ENCODE measurements at regions not wholly inside any gene's neighbourhood (a gene's known extent, or its start where the extent isn't known, plus 50 kb on each side); places are given as distances from the start of the nearest gene placed in this dataset.

DNA sequence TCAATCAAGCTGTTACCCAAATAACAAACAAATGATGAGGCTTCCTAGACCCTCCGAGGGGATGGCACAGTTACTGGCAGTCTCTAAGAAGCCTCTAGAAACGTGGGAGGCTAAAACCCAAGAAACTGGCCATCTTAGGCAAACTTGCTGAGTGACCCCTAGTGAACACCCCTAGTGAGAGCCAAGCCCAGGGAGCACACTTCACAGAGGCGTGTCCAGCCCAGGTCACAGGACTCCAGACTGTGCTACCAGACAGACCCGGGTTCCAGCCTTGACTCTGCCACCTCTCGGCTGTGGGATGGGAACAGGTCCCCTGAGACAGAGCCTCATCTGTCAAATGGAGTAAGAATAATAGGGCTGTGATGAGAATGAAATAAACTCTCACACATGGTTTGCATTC lies 83.5 kb upstream of the ASAP2 start:
- CTCF ChIA-PET: no interaction called here
- Mint-ChIP-seq H3K9me3 (ENCODE audit: low read depth) (peaks cover 3% of the 10 kb centered on the region), H3K27ac (no peak overlapping the region), H3K4me3 (no peak overlapping the region), H3K36me3 (no peaks in the 10 kb centered on the region), H3K27me3 (peaks cover 3% of the 10 kb centered on the region), H3K4me1 (no peaks in the 10 kb centered on the region)
- DNase-seq: no peak
- no peak for ATAC-seq

GRCh38 chr2:9122367-9122766 lies 84.2 kb upstream of the ASAP2 start:
- CTCF ChIA-PET: no interaction called here
- Mint-ChIP-seq H3K9me3 (ENCODE audit: low read depth) (peaks cover 3% of the 10 kb centered on the region), H3K27ac (no peak overlapping the region), H3K4me1 (no peaks in the 10 kb centered on the region), H3K4me3 (no peak overlapping the region), H3K27me3 (peaks cover 3% of the 10 kb centered on the region), H3K36me3 (no peaks in the 10 kb centered on the region)
- DNase-seq (no peak), ATAC-seq (no peak)

- Mint-ChIP-seq H3K4me3 (no peak overlapping the region), H3K36me3 (no peaks in the 10 kb centered on the region), H3K9me3 (ENCODE audit: low read depth) (no peaks in the 10 kb centered on the region), H3K27ac (no peak overlapping the region), H3K4me1 (no peaks in the 10 kb centered on the region), H3K27me3 (peaks cover 3% of the 10 kb centered on the region)
- ATAC-seq (no peak), DNase-seq (no peak)
- CTCF ChIA-PET: interaction anchor here (0.5 kb wide), 1 partner anchor 1915 kb away, joined by 4 read pairs; no protein-coding TSS in a partner anchor
These were observed 88.1 kb upstream of the ASAP2 start for GRCh38 chr2:9118383-9118960.

DNA sequence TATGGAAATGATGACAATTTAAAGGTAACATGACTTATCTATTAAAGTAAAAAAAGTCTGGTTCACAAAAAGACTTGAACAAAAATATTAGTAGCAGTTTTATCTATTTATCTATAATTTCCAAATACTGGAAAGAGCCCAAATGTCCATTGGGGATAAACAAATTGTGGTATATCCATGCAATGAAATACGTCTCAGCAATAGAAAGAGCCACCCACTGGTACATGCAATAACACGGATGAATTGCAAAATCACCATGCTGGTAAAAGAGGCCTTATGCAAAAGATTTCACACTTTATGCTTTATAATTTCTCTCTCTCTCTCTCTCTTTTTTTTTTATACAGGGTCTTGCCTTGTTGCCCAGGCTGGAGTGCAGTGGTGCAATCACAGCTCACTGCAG lies 91.4 kb upstream of the ASAP2 start:
- H3K4me3 Mint-ChIP-seq: no peak overlapping the region
- H3K36me3 Mint-ChIP-seq: no peaks in the 10 kb centered on the region
- H3K27ac Mint-ChIP-seq: no peak overlapping the region
- no peaks in the 10 kb centered on the region for H3K4me1 Mint-ChIP-seq
- CTCF ChIA-PET: no interaction called here
- H3K27me3 Mint-ChIP-seq: peaks cover 3% of the 10 kb centered on the region
- no peak for ATAC-seq
- DNase-seq: no peak
- no peaks in the 10 kb centered on the region for H3K9me3 Mint-ChIP-seq (ENCODE audit: low read depth)

- Mint-ChIP-seq H3K27me3 (peaks cover 3% of the 10 kb centered on the region), H3K27ac (no peak overlapping the region), H3K9me3 (ENCODE audit: low read depth) (no peaks in the 10 kb centered on the region), H3K36me3 (no peaks in the 10 kb centered on the region), H3K4me1 (no peaks in the 10 kb centered on the region), H3K4me3 (no peak overlapping the region)
- DNase-seq: no peak
- CTCF ChIA-PET: no interaction called here
- no peak for ATAC-seq
These were observed 92.2 kb upstream of the ASAP2 start for GRCh38 chr2:9114458-9114857.

DNA sequence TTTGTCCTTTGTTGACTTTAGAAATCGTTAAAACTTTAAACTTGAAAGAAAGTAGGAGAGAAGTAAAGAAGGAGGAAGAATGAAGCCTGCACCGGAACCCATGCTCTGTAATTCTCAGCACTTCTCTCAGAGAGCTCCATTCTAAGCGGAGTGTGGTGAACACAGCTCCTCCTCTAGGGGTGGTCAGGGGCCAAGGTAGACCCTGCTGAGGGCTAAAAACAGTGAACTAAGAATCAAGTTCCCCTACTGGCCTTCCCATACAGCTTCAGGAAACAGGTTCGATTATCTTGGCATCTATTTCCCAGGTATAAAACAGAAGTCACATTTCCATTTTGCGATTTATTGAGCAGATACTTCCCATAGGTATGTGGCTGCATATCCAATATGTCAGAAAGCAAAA lies 92.7 kb upstream of the ASAP2 start:
- H3K36me3 Mint-ChIP-seq: no peaks in the 10 kb centered on the region
- CTCF ChIA-PET: no interaction called here

DNA sequence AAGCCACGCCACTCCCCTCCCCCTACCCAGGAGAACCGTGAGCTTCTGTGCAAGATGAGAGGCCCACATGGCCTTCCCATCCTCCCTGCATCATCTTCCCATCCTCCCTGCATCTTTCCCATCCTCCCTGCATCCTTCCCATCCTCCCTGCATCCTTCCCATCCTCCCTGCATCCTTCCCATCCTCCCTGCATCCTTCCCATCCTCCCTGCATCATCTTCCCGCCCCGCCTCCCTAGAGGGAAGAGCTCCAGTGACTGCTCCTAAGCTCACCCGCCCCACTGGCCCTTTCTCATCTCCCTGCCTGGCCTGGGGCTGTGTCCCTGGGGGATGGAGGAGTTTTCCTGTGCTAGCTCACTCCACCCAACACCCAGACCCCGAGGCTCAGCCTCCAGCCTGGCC lies 93.3 kb upstream of the ASAP2 start:
- no peak overlapping the region for H3K4me3 Mint-ChIP-seq
- H3K27ac Mint-ChIP-seq: no peak overlapping the region
- CTCF ChIA-PET: no interaction called here
- no peaks in the 10 kb centered on the region for H3K36me3 Mint-ChIP-seq
- H3K9me3 Mint-ChIP-seq (ENCODE audit: low read depth): no peaks in the 10 kb centered on the region
- no peak for ATAC-seq
- no peaks in the 10 kb centered on the region for H3K27me3 Mint-ChIP-seq
- DNase-seq: no peak
- H3K4me1 Mint-ChIP-seq: no peaks in the 10 kb centered on the region

More for the DNA sequence above, 92.7 kb upstream of the ASAP2 start:
- DNase-seq (no peak), ATAC-seq (no peak)
- no peaks in the 10 kb centered on the region for H3K4me1 Mint-ChIP-seq
- no peak overlapping the region for H3K27ac Mint-ChIP-seq
- peaks cover under 1% of the 10 kb centered on the region for H3K27me3 Mint-ChIP-seq
- H3K4me3 Mint-ChIP-seq: no peak overlapping the region
- no peaks in the 10 kb centered on the region for H3K9me3 Mint-ChIP-seq (ENCODE audit: low read depth)

GRCh38 chr2:9112079-9112721 lies 94.4 kb upstream of the ASAP2 start:
- no peaks in the 10 kb centered on the region for H3K9me3 Mint-ChIP-seq (ENCODE audit: low read depth)
- H3K4me1 Mint-ChIP-seq: no peaks in the 10 kb centered on the region
- no peak overlapping the region for H3K27ac Mint-ChIP-seq
- H3K36me3 Mint-ChIP-seq: no peaks in the 10 kb centered on the region
- no peak overlapping the region for H3K4me3 Mint-ChIP-seq
- CTCF ChIA-PET: interaction anchor here (1.1 kb wide), 1 partner anchor 248 kb away, joined by 3 read pairs; no protein-coding TSS in a partner anchor
- ATAC-seq (no peak), DNase-seq (no peak)
- no peaks in the 10 kb centered on the region for H3K27me3 Mint-ChIP-seq

DNA sequence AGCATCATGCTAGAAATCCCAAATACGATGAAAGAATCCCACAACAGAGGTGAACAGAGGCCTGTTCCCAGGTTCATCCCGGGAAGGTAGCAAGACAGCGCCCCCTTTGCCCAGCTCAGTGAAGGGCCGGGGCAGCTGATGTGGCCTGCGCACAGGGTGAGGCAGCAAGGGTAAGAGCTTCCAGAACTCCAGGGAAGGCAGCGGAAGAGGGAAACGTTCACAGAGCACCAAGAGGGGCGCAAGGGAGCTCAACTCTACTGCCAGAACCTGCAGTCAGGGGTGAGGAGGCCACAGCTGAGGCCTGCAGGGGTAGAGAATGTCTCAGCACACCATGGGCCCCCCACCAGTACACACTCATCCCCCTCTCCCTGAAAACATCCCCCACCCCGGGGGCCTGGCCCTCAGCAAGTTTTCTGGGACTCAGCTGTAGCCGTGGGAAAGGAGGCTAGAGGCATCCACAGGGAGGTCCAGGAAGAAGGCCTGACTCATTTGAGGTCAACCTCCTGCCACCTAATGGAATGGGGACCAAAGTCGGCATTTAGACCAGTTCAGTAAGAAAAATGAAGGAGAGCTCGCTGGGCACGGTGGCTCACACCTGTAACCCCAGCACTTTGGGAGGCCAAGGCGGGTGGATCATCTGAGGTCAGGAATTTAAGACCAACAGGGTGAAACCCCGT lies 95.6 kb upstream of the ASAP2 start:
- H3K27ac Mint-ChIP-seq: no peak overlapping the region
- H3K36me3 Mint-ChIP-seq: no peaks in the 10 kb centered on the region
- no peak overlapping the region for H3K4me3 Mint-ChIP-seq
- no peak for ATAC-seq
- no peaks in the 10 kb centered on the region for H3K4me1 Mint-ChIP-seq
- no peak for DNase-seq
- CTCF ChIA-PET: interaction anchor here (0.6 to 1.1 kb wide), 2 partner anchors 20 to 247 kb away, joined by 3 to 5 read pairs; no protein-coding TSS in a partner anchor
- no peaks in the 10 kb centered on the region for H3K9me3 Mint-ChIP-seq (ENCODE audit: low read depth)
- H3K27me3 Mint-ChIP-seq: no peaks in the 10 kb centered on the region

DNA sequence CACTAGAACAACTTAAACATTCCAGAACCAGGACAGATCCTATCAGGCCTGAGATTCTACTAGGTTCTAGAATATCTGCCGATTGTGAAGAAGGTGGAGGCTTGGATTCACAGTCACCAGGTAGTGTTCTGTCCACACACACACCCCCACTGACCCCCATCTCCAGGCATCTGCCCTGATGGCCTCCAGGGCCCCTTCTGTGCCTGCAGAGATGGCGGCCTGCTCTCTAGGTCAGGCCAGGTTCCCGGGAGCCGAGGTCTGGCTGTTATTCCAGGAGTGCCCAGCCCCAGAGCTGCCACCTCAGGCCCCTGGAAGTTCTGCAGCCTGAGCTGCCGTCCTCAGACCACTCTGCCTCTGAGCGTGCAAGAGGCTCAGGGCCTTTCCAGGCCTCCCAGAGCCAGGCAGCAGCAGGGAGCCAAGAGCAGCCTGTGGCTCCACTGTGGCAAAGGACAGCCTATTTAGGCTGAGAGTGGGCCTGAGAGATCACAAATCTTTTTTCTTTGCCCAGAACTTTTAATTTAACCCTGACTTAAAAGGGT lies 96.2 kb upstream of the ASAP2 start:
- no peaks in the 10 kb centered on the region for H3K4me1 Mint-ChIP-seq
- no peak overlapping the region for H3K4me3 Mint-ChIP-seq
- CTCF ChIA-PET: no interaction called here
- no peak overlapping the region for H3K27ac Mint-ChIP-seq
- ATAC-seq (no peak), DNase-seq (no peak)
- no peaks in the 10 kb centered on the region for H3K36me3 Mint-ChIP-seq
- H3K27me3 Mint-ChIP-seq: peaks cover 3% of the 10 kb centered on the region
- no peaks in the 10 kb centered on the region for H3K9me3 Mint-ChIP-seq (ENCODE audit: low read depth)

DNA sequence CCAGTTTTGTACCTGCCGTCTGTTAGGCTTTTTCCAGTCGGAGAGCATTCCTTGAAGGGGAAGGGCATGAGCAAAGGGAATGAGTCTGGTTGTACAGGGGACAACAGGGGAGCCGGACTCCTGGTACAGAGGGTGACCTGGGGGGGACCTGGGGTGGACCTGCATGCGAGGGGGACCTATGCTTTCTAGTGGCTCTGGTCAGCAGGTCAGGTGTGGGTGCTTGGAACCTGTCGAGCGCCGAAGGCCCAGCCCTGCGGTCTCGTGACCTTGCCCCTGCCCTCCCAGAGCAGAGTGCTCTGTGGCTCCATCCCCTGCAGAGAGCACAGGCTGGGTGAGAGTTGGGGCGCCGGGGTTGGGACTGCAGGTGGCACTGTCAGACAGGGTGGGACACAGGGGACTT lies 96.7 kb upstream of the ASAP2 start:
- no peak overlapping the region for H3K27ac Mint-ChIP-seq
- CTCF ChIA-PET: no interaction called here
- no peak for ATAC-seq

DNA sequence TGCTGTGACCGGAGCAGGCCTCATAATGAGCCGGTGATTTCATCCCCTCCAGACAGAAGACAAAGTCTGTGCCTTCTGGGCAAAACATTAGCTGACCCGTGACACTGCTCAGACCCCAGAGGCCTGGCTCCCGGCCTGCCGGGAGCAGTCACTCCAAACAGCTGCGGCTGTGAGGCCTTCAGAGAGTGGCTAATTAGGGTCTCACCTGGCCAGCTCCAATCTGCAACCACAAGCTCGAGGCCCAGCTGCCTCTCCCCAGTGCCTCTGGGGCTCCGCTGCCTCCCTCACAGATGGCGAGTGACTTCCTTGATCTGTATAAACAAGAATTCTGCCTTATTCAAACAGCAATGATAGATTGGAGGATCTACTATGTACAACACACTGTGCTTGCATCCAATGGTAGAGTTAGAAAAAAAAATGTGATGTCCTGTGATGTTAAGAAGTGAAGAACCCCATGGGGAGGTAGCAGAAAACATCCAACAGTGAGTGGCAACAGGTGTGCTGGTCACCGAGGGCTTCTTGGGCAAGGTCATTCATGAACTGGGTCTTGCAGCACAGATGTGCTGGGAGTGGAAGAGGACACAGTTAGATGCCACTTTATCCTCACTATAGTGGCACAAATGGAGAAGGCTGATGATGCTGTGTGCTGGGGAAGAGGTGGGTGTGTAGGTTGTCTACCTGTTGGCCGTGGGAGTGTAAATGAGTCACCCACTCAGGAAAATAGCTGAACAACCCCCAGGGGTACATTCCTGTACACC lies 98.2 kb upstream of the ASAP2 start:
- Mint-ChIP-seq H3K9me3 (ENCODE audit: low read depth) (no peaks in the 10 kb centered on the region), H3K27me3 (peaks cover 3% of the 10 kb centered on the region), H3K36me3 (no peaks in the 10 kb centered on the region), H3K4me1 (no peaks in the 10 kb centered on the region), H3K4me3 (no peak overlapping the region), H3K27ac (no peak overlapping the region)
- ATAC-seq (no peak), DNase-seq (no peak)
- CTCF ChIA-PET: no interaction called here

More for the DNA sequence above, 96.7 kb upstream of the ASAP2 start:
- no peak for DNase-seq
- Mint-ChIP-seq H3K4me1 (no peaks in the 10 kb centered on the region), H3K27me3 (peaks cover 3% of the 10 kb centered on the region), H3K9me3 (ENCODE audit: low read depth) (no peaks in the 10 kb centered on the region), H3K36me3 (no peaks in the 10 kb centered on the region), H3K4me3 (no peak overlapping the region)

GRCh38 chr2:9107168-9108025 lies 99.2 kb upstream of the ASAP2 start:
- no peaks in the 10 kb centered on the region for H3K36me3 Mint-ChIP-seq
- DNase-seq (no peak), ATAC-seq (no peak)
- CTCF ChIA-PET: no interaction called here
- no peaks in the 10 kb centered on the region for H3K9me3 Mint-ChIP-seq (ENCODE audit: low read depth)
- peaks cover 3% of the 10 kb centered on the region for H3K27me3 Mint-ChIP-seq
- no peaks in the 10 kb centered on the region for H3K4me1 Mint-ChIP-seq
- no peak overlapping the region for H3K4me3 Mint-ChIP-seq
- H3K27ac Mint-ChIP-seq: no peak overlapping the region

All from activated CD8-positive, alpha-beta memory T cell treated with anti-CD3 and anti-CD28 coated beads, Interleukin-2, amount 10 ng/mL, durations not matched to agents 7 days and 5 days (primary cell).